ENCODE measurements at regions not wholly inside any gene's neighbourhood (a gene's known extent, or its start where the extent isn't known, plus 50 kb on each side); places are given as distances from the start of the nearest gene placed in this dataset.

- ChIA-PET CTCF (no interaction called here), POLR2A (no interaction called here), RAD21 (ENCODE audit: low non-redundant PET in 1 of 2, low total read pairs in 2 of 2, uncharacterized antibody in 2 of 2, unreplicated experiment in 2 of 2) (no interaction called here)
- no peaks in the 10 kb centered on the region for H3K9me2 ChIP-seq (ENCODE audit: insufficient read depth)
- no peaks in the 10 kb centered on the region for H3K4me1 ChIP-seq (ENCODE audit: control insufficient read depth in 1 of 2, insufficient read depth in 2 of 2, low read length in 2 of 2)
- TF ChIP-seq FOSL1 (IDR thresholded peaks at IDR 0.05; ENCODE audit: low read depth) = no peak
- no peak for TF ChIP-seq MAX (IDR thresholded peaks at IDR 0.05)
- no peak for TF ChIP-seq YY1 (IDR thresholded peaks at IDR 0.05; ENCODE audit: extremely low read depth, insufficient replicate concordance, low read depth, low read length)
- no peak for TF ChIP-seq JUND (IDR thresholded peaks at IDR 0.05)
- no peak for TF ChIP-seq SP1 (IDR thresholded peaks at IDR 0.05; ENCODE audit: low read depth)
- no peak for TF ChIP-seq EZH2 (IDR thresholded peaks at IDR 0.05)
- no peak for TF ChIP-seq ZNF274 (IDR thresholded peaks at IDR 0.05; ENCODE audit: low read depth, low read length)
- no peak for TF ChIP-seq ATF3 (IDR thresholded peaks at IDR 0.05)
- no peak for TF ChIP-seq SIN3A (IDR thresholded peaks at IDR 0.05; ENCODE audit: low read depth)
- TF ChIP-seq CTCF (IDR thresholded peaks at IDR 0.05 in 2 of 3, conservative IDR thresholded peaks at IDR 0.05 in 1 of 3; ENCODE audit: borderline replicate concordance in 1 of 3, insufficient read depth in 1 of 3, low read depth in 2 of 3, low read length in 2 of 3) = no peak
- TF ChIP-seq EGR1 (IDR thresholded peaks at IDR 0.05; ENCODE audit: low read depth) = no peak
- TF ChIP-seq RAD21 (IDR thresholded peaks at IDR 0.05; ENCODE audit: low read depth) = no peak
- TF ChIP-seq ZBTB33 (IDR thresholded peaks at IDR 0.05; ENCODE audit: extremely low read depth, insufficient replicate concordance, low read length) = no peak
- no peak overlapping the region for H3K4me3 ChIP-seq (replicated peaks in 1 of 2; ENCODE audit: low read depth in 1 of 2, low read length in 2 of 2)
- H3K4me2 ChIP-seq (ENCODE audit: low read length) = no peak overlapping the region
- no peaks in the 10 kb centered on the region for H4K20me1 ChIP-seq (ENCODE audit: insufficient read depth)
- no peak overlapping the region for H2AFZ ChIP-seq (ENCODE audit: low read depth, low read length, poor library complexity, severe bottlenecking)
- H3K27ac ChIP-seq (ENCODE audit: low read depth, low read length) = no peak overlapping the region
- DNase-seq (ENCODE audit: low read depth, low spot score) = no peak
- no peaks in the 10 kb centered on the region for H3K9me3 ChIP-seq (ENCODE audit: control insufficient read depth in 1 of 2, insufficient read depth in 1 of 2, low read depth in 1 of 2, low read length in 2 of 2)
- H3K27me3 ChIP-seq (ENCODE audit: insufficient read depth, low read length) = no peaks in the 10 kb centered on the region; the same call in none of the 2 replicates
- no peak overlapping the region for H3K9ac ChIP-seq (ENCODE audit: low read length)
- no peaks in the 10 kb centered on the region for H3K79me2 ChIP-seq (ENCODE audit: insufficient read depth, low read length)
- H3K36me3 ChIP-seq (ENCODE audit: control insufficient read depth in 1 of 2, insufficient read depth in 2 of 2, low read length in 2 of 2) = no peaks in the 10 kb centered on the region
- no peak for ATAC-seq
- intact Hi-C loops (cut with micrococcal nuclease) = no loop called here
- no TSS peak for BruUV-seq (replicated peaks)
These were observed 83.0 kb upstream of the PRLR start for GRCh38 chr5:35313291-35313690.

Measured in HCT116 (cell line).